OCI-LY7 (cell line): ENCODE measurements at regions not wholly inside any gene's neighbourhood (a gene's known extent, or its start where the extent isn't known, plus 50 kb on each side); places are given as distances from the start of the nearest gene placed in this dataset.

Experiments used
- BruUV-seq: library from RNA; stranded (reverse); fragments of 400-500 nt; replicated peaks from 2 replicates; lab custom pipeline; 2021; lab: Mats Ljungman, UMichigan
- CTCF ChIA-PET: fragments of 300-600 bp; sonication (Branson Sonifier 250); formaldehyde crosslinking; loops from one replicate; lab custom pipeline; 2022; ENCODE audit warnings: antibody characterized with exemption; ENCODE audit not compliant: unreplicated experiment; lab: Charles Lee
- POLR2A ChIA-PET: fragments of 300-600 bp; sonication (Branson Sonifier 250); formaldehyde crosslinking; loops from one replicate; lab custom pipeline; 2022; ENCODE audit warnings: antibody characterized with exemption; lab: Charles Lee
- DNase-seq: peaks from one replicate; pipeline ENCODE4 v3.0.0-alpha.2; 2015; ENCODE audit warnings: low spot score
- H2AFZ ChIP-seq: fragments of 200-600 bp; sonication (generic), shearing (Covaris generic); 2 replicates; pipeline ENCODE4 v1.6.1; 2014; ENCODE audit warnings: mild to moderate bottlenecking, antibody characterized with exemption, low read length, moderate library complexity
- H3K27ac ChIP-seq: fragments of 200-600 bp; sonication (generic); 2 replicates; pipeline ENCODE4 v1.5.1; 2014; ENCODE audit warnings: mixed run types, low read depth, mild to moderate bottlenecking, moderate library complexity, low read length, inconsistent platforms; ENCODE audit not compliant: poor library complexity, severe bottlenecking
- H3K36me3 ChIP-seq: fragments of 200-600 bp; sonication (generic); 2 replicates; pipeline ENCODE4 v1.6.1; 2014; ENCODE audit warnings: mild to moderate bottlenecking, antibody characterized with exemption, low read length, moderate library complexity, mixed read lengths; ENCODE audit not compliant: insufficient read depth
- H3K4me1 ChIP-seq: fragments of 200-600 bp; sonication (generic); 2 replicates; pipeline ENCODE4 v1.5.1; 2014; ENCODE audit warnings: mild to moderate bottlenecking, low read length; ENCODE audit not compliant: insufficient read depth, poor library complexity, severe bottlenecking
- H3K4me2 ChIP-seq: fragments of 200-600 bp; sonication (generic); 2 replicates; pipeline ENCODE4 v1.6.1; 2014; ENCODE audit warnings: mild to moderate bottlenecking, low read length
- H3K4me3 ChIP-seq: fragments of 200-600 bp; sonication (generic); 2 replicates; pipeline ENCODE4 v1.5.1; 2014; ENCODE audit warnings: mild to moderate bottlenecking, low read depth, low read length; ENCODE audit not compliant: poor library complexity, severe bottlenecking
- H3K79me2 ChIP-seq: fragments of 200-600 bp; sonication (generic); 2 replicates; pipeline ENCODE4 v1.6.1; 2016; ENCODE audit warnings: low read depth, mild to moderate bottlenecking, low read length, moderate library complexity, mixed read lengths; ENCODE audit not compliant: insufficient read depth
- H3K9me2 ChIP-seq: fragments of 200-600 bp; sonication (generic); 2 replicates; pipeline ENCODE4 v1.6.1; 2016; ENCODE audit warnings: mild to moderate bottlenecking, low read length, mixed read lengths; ENCODE audit not compliant: insufficient read depth
- H3K9me3 ChIP-seq: fragments of 200-600 bp; sonication (generic); 2 replicates; pipeline ENCODE4 v1.6.1; 2014; ENCODE audit warnings: mild to moderate bottlenecking, mixed run types, low read length, mixed read lengths
- H4K20me1 ChIP-seq: fragments of 200-600 bp; sonication (generic); 2 replicates; pipeline ENCODE4 v1.6.1; 2014; ENCODE audit warnings: mild to moderate bottlenecking, antibody characterized with exemption, low read length, moderate library complexity, mixed read lengths; ENCODE audit not compliant: insufficient read depth
- CTCF ChIP-seq: fragments of 200-600 bp; sonication (generic); conservative IDR thresholded peaks from 2 replicates; pipeline ENCODE4 v1.5.1; 2014; ENCODE audit warnings: mild to moderate bottlenecking, antibody characterized with exemption, low read length, moderate library complexity, mixed read lengths
- EZH2phosphoT487 ChIP-seq: fragments of 200-600 bp; sonication (generic); IDR thresholded peaks from 2 replicates; pipeline ENCODE4 v1.6.1; 2018; ENCODE audit warnings: low read depth, borderline replicate concordance, mild to moderate bottlenecking, mixed run types, antibody characterized with exemption, low read length, moderate library complexity, mixed read lengths
- intact Hi-C: fragments of 100-400 bp; cut with micrococcal nuclease; formaldehyde crosslinking; loops from one replicate; pipeline ENCODE4 v1.10.0; 2022; ENCODE audit not compliant: unreplicated experiment

GRCh38 chr1:182246783-182247182, 144.8 kb downstream of the GLUL start:
- CTCF ChIA-PET: no interaction called here
- intact Hi-C loops: no loop called here
- no peak for TF ChIP-seq EZH2phosphoT487
- TF ChIP-seq CTCF: no peak

GRCh38 chr1:182245040-182245439, 146.6 kb downstream of the GLUL start:
- CTCF ChIA-PET: no interaction called here
- Histone ChIP-seq H4K20me1 (no peaks in the 10 kb centered on the region), H3K4me3 (no peak overlapping the region), H3K4me1 (no peaks in the 10 kb centered on the region), H2AFZ (no peak overlapping the region), H3K36me3 (no peaks in the 10 kb centered on the region), H3K9me3 (no peaks in the 10 kb centered on the region), H3K79me2 (no peaks in the 10 kb centered on the region), H3K9me2 (no peaks in the 10 kb centered on the region), H3K27ac (no peak overlapping the region), H3K4me2 (no peak overlapping the region)
- BruUV-seq: no TSS peak
- intact Hi-C loops: no loop called here
- TF ChIP-seq CTCF (no peak), EZH2phosphoT487 (no peak)
- POLR2A ChIA-PET: interaction anchor here (1.1 kb wide), 1 partner anchor 19 kb away, joined by 4 read pairs; no protein-coding TSS in a partner anchor
- no peak for DNase-seq

More at GRCh38 chr1:182246783-182247182, 144.8 kb downstream of the GLUL start:
- H3K79me2 ChIP-seq: no peaks in the 10 kb centered on the region
- H2AFZ ChIP-seq: no peak overlapping the region
- no peak overlapping the region for H3K27ac ChIP-seq
- no peaks in the 10 kb centered on the region for H3K9me3 ChIP-seq
- POLR2A ChIA-PET: interaction anchor here (0.6 kb wide), 1 partner anchor 283 kb away, joined by 3 read pairs; no protein-coding TSS in a partner anchor
- H3K4me2 ChIP-seq: no peak overlapping the region
- no peak for DNase-seq
- no peaks in the 10 kb centered on the region for H3K4me1 ChIP-seq
- H3K9me2 ChIP-seq: no peaks in the 10 kb centered on the region
- no TSS peak for BruUV-seq
- no peak overlapping the region for H3K4me3 ChIP-seq
- H4K20me1 ChIP-seq: no peaks in the 10 kb centered on the region
- no peaks in the 10 kb centered on the region for H3K36me3 ChIP-seq

GRCh38 chr1:182244451-182244850, 147.1 kb downstream of the GLUL start:
- intact Hi-C loops: no loop called here
- POLR2A ChIA-PET: interaction anchor here (0.6 kb wide), 1 partner anchor 1133 kb away, joined by 3 read pairs; no protein-coding TSS in a partner anchor
- BruUV-seq: no TSS peak

More at GRCh38 chr1:182244451-182244850, 147.1 kb downstream of the GLUL start:
- no peaks in the 10 kb centered on the region for H3K79me2 ChIP-seq
- no peak overlapping the region for H2AFZ ChIP-seq
- no peaks in the 10 kb centered on the region for H3K36me3 ChIP-seq
- CTCF ChIA-PET: no interaction called here
- no peak for DNase-seq
- H3K4me3 ChIP-seq: no peak overlapping the region
- H4K20me1 ChIP-seq: no peaks in the 10 kb centered on the region
- H3K9me3 ChIP-seq: no peaks in the 10 kb centered on the region
- no peaks in the 10 kb centered on the region for H3K9me2 ChIP-seq
- no peaks in the 10 kb centered on the region for H3K4me1 ChIP-seq
- no peak for TF ChIP-seq CTCF
- TF ChIP-seq EZH2phosphoT487: no peak
- no peak overlapping the region for H3K27ac ChIP-seq
- H3K4me2 ChIP-seq: no peak overlapping the region
